Ramos (cell line): ENCODE measurements at regions not wholly inside any gene's neighbourhood (a gene's known extent, or its start where the extent isn't known, plus 50 kb on each side); places are given as distances from the start of the nearest gene placed in this dataset.
"Not testable (repeated sequence)": the region's sequence is repeated elsewhere in the genome, so short reads cannot be mapped to it uniquely, and the experiment has no call there.

Experiments
- in situ Hi-C: fragments of 300-500 bp; cut with MboI; formaldehyde crosslinking; loops from one replicate; pipeline ENCODE4 v1.14.3; 2022; ENCODE audit warnings: low sequenced_read_pairs; ENCODE audit not compliant: unreplicated experiment

- in situ Hi-C loops: not testable (repeated sequence)
Observed at GRCh38 chr4:20003836-20004558, 247.7 kb upstream of the SLIT2 start.

- in situ Hi-C loops: no loop called here
Observed at GRCh38 chr4:19999775-20000414, 251.8 kb upstream of the SLIT2 start.

- in situ Hi-C loops: no loop called here
Observed at GRCh38 chr4:19999276-19999675, 252.4 kb upstream of the SLIT2 start.

- in situ Hi-C loops: no loop called here
Observed at GRCh38 chr4:19993242-19993641, 258.5 kb upstream of the SLIT2 start.

GRCh38 chr4:19992471-19993093, 259.1 kb upstream of the SLIT2 start:
- in situ Hi-C loops: no loop called here

- in situ Hi-C loops: no loop called here
Observed at GRCh38 chr4:19987746-19988145, 264.0 kb upstream of the SLIT2 start.

- in situ Hi-C loops: no loop called here
Observed at GRCh38 chr4:19983072-19983471, 268.6 kb upstream of the SLIT2 start.

- in situ Hi-C loops: no loop called here
Observed at GRCh38 chr4:19982556-19982955, 269.1 kb upstream of the SLIT2 start.

- in situ Hi-C loops: no loop called here
Observed at GRCh38 chr4:19971829-19972228, 279.9 kb upstream of the SLIT2 start.

GRCh38 chr4:19969492-19969891, 282.2 kb upstream of the SLIT2 start:
- in situ Hi-C loops: no loop called here

- in situ Hi-C loops: no loop called here
Observed at GRCh38 chr4:19961091-19961490, 290.6 kb upstream of the SLIT2 start.

GRCh38 chr4:19958848-19959247, 292.9 kb upstream of the SLIT2 start:
- in situ Hi-C loops: no loop called here

GRCh38 chr4:19947349-19947748, 304.4 kb upstream of the SLIT2 start:
- in situ Hi-C loops: no loop called here

- in situ Hi-C loops: no loop called here
Observed at GRCh38 chr4:19945979-19946380, 305.7 kb upstream of the SLIT2 start.

- in situ Hi-C loops: no loop called here
Observed at GRCh38 chr4:19945501-19945900, 306.2 kb upstream of the SLIT2 start.

- in situ Hi-C loops: no loop called here
Observed at GRCh38 chr4:19944806-19945205, 306.9 kb upstream of the SLIT2 start.

- in situ Hi-C loops: no loop called here
Observed at GRCh38 chr4:19944251-19944650, 307.5 kb upstream of the SLIT2 start.

- in situ Hi-C loops: no loop called here
Observed at GRCh38 chr4:19941434-19941833, 310.3 kb upstream of the SLIT2 start.

GRCh38 chr4:19940861-19941260, 310.8 kb upstream of the SLIT2 start:
- in situ Hi-C loops: no loop called here

- in situ Hi-C loops: no loop called here
Observed at GRCh38 chr4:19936476-19936875, 315.2 kb upstream of the SLIT2 start.

- in situ Hi-C loops: no loop called here
Observed at GRCh38 chr4:19930742-19931141, 321.0 kb upstream of the SLIT2 start.

GRCh38 chr4:19927381-19927780, 324.3 kb upstream of the SLIT2 start:
- in situ Hi-C loops: no loop called here
